ENCODE measurements at regions not wholly inside any gene's neighbourhood (a gene's known extent, or its start where the extent isn't known, plus 50 kb on each side); places are given as distances from the start of the nearest gene placed in this dataset.
A peak's percentile ranks its signal among the peaks of the same experiment; 100 is the strongest.

GRCh38 chr12:11978726-11979384, 91.9 kb upstream of the BCL2L14 start:
- H3K4me3 ChIP-seq (ENCODE audit: low read length) = no peak overlapping the region
- no peak for DNase-seq (ENCODE audit: low read depth)
- TF ChIP-seq CTCF (conservative IDR thresholded peaks at IDR 0.05; ENCODE audit: low read length) = no peak

- TF ChIP-seq CTCF (conservative IDR thresholded peaks at IDR 0.05; ENCODE audit: low read length) = no peak
- no peak for DNase-seq (ENCODE audit: low read depth)
- no peak overlapping the region for H3K4me3 ChIP-seq (ENCODE audit: low read length)
Observed at GRCh38 chr12:11980115-11980514, 90.6 kb upstream of the BCL2L14 start.

- DNase-seq (ENCODE audit: low read depth) = peak; percentile 70
- no peak overlapping the region for H3K4me3 ChIP-seq (ENCODE audit: low read length)
- peak; percentile 25; the same call in 1 of the 2 replicates for TF ChIP-seq CTCF (conservative IDR thresholded peaks at IDR 0.05; ENCODE audit: low read length)
Observed at GRCh38 chr12:11981121-11981733, 89.5 kb upstream of the BCL2L14 start.

GRCh38 chr12:11984417-11984816, 86.3 kb upstream of the BCL2L14 start:
- TF ChIP-seq CTCF (conservative IDR thresholded peaks at IDR 0.05; ENCODE audit: low read length) = no peak
- H3K4me3 ChIP-seq (ENCODE audit: low read length) = no peak overlapping the region
- no peak for DNase-seq (ENCODE audit: low read depth)

- DNase-seq (ENCODE audit: low read depth) = no peak
- no peak overlapping the region for H3K4me3 ChIP-seq (ENCODE audit: low read length)
- TF ChIP-seq CTCF (conservative IDR thresholded peaks at IDR 0.05; ENCODE audit: low read length) = no peak
Observed at GRCh38 chr12:11986165-11986564, 84.6 kb upstream of the BCL2L14 start.

GRCh38 chr12:11987901-11988300, 82.8 kb upstream of the BCL2L14 start:
- no peak for TF ChIP-seq CTCF (conservative IDR thresholded peaks at IDR 0.05; ENCODE audit: low read length)
- H3K4me3 ChIP-seq (ENCODE audit: low read length) = no peak overlapping the region
- DNase-seq (ENCODE audit: low read depth) = peak; percentile 30

- no peak overlapping the region for H3K4me3 ChIP-seq (ENCODE audit: low read length)
- DNase-seq (ENCODE audit: low read depth) = peak; percentile 40
- TF ChIP-seq CTCF (conservative IDR thresholded peaks at IDR 0.05; ENCODE audit: low read length) = no peak
Observed at GRCh38 chr12:11991604-11992003, 79.1 kb upstream of the BCL2L14 start.
